ENCODE measurements at regions not wholly inside any gene's neighbourhood (a gene's known extent, or its start where the extent isn't known, plus 50 kb on each side); places are given as distances from the start of the nearest gene placed in this dataset.

GRCh38 chr16:82518811-82519210, 108.0 kb upstream of the CDH13 start:
- H3K27ac Mint-ChIP-seq (ENCODE audit: unreplicated experiment) = no peak overlapping the region
- no peak for DNase-seq (ENCODE audit: extremely low spot score, unreplicated experiment)
- H3K27me3 Mint-ChIP-seq (ENCODE audit: unreplicated experiment) = peaks cover 3% of the 10 kb centered on the region

GRCh38 chr16:82514262-82514661, 112.5 kb upstream of the CDH13 start:
- no peak for TF ChIP-seq CTCF (IDR thresholded peaks at IDR 0.05)
- no peak overlapping the region for H3K4me3 Mint-ChIP-seq (ENCODE audit: unreplicated experiment)
- no peak for DNase-seq (ENCODE audit: extremely low spot score, unreplicated experiment)
- no peaks in the 10 kb centered on the region for H3K4me1 Mint-ChIP-seq (ENCODE audit: unreplicated experiment)
- H3K36me3 Mint-ChIP-seq (ENCODE audit: unreplicated experiment) = no peaks in the 10 kb centered on the region
- no peak overlapping the region for H3K27ac Mint-ChIP-seq (ENCODE audit: unreplicated experiment)
- H3K9me3 Mint-ChIP-seq (ENCODE audit: unreplicated experiment) = no peaks in the 10 kb centered on the region
- peaks cover 3% of the 10 kb centered on the region for H3K27me3 Mint-ChIP-seq (ENCODE audit: unreplicated experiment)

More at GRCh38 chr16:82518811-82519210, 108.0 kb upstream of the CDH13 start:
- no peaks in the 10 kb centered on the region for H3K4me1 Mint-ChIP-seq (ENCODE audit: unreplicated experiment)
- H3K4me3 Mint-ChIP-seq (ENCODE audit: unreplicated experiment) = no peak overlapping the region
- TF ChIP-seq CTCF (IDR thresholded peaks at IDR 0.05) = no peak
- no peaks in the 10 kb centered on the region for H3K36me3 Mint-ChIP-seq (ENCODE audit: unreplicated experiment)
- H3K9me3 Mint-ChIP-seq (ENCODE audit: unreplicated experiment) = no peaks in the 10 kb centered on the region

DNA sequence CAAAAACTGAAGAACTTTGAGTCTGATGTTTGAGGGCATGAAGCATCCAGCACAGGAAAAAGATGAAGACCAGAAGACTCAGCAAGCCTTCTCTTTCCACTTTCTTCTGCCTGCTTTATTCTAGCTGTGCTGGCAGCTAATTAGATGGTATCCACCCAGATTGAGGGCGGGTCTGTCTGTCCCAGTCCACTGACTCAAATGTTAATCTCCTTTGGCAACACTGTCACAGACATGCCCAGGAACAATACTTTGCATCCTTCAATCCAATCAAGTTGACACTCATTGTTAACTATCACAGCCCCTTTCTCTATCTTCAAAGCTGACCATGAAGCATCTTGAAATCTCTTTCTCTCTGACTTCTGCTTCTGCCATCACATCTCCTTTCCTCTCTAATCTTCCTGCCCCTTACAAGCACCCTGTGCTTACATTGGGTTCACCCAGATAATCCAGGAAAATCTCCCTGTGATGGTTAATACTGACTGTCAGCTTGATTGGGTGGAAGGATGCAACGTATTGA, 115.9 kb upstream of the CDH13 start:
- TF ChIP-seq CTCF (IDR thresholded peaks at IDR 0.05) = no peak
- Mint-ChIP-seq H3K4me3 (ENCODE audit: unreplicated experiment) (no peak overlapping the region), H3K9me3 (ENCODE audit: unreplicated experiment) (peaks cover 7% of the 10 kb centered on the region), H3K27ac (ENCODE audit: unreplicated experiment) (no peak overlapping the region), H3K4me1 (ENCODE audit: unreplicated experiment) (no peaks in the 10 kb centered on the region), H3K27me3 (ENCODE audit: unreplicated experiment) (no peaks in the 10 kb centered on the region), H3K36me3 (ENCODE audit: unreplicated experiment) (no peaks in the 10 kb centered on the region)
- DNase-seq (ENCODE audit: extremely low spot score, unreplicated experiment) = no peak

- Mint-ChIP-seq H3K4me3 (ENCODE audit: unreplicated experiment) (no peak overlapping the region), H3K4me1 (ENCODE audit: unreplicated experiment) (no peaks in the 10 kb centered on the region), H3K36me3 (ENCODE audit: unreplicated experiment) (no peaks in the 10 kb centered on the region), H3K27me3 (ENCODE audit: unreplicated experiment) (peaks cover 2% of the 10 kb centered on the region), H3K9me3 (ENCODE audit: unreplicated experiment) (peaks cover 7% of the 10 kb centered on the region), H3K27ac (ENCODE audit: unreplicated experiment) (no peak overlapping the region)
- DNase-seq (ENCODE audit: extremely low spot score, unreplicated experiment) = no peak
- TF ChIP-seq CTCF (IDR thresholded peaks at IDR 0.05) = no peak
Measured at GRCh38 chr16:82509691-82510430, 116.9 kb upstream of the CDH13 start.

Measured in osteocyte (in vitro differentiated cells).